HCT116 (cell line): ENCODE measurements at regions not wholly inside any gene's neighbourhood (a gene's known extent, or its start where the extent isn't known, plus 50 kb on each side); places are given as distances from the start of the nearest gene placed in this dataset.

ENCODE experiments used
- ATAC-seq: fragments of 200-7000 bp; cut with Tn5 transposase; 2 replicates; pipeline ENCODE4 v1.9.1; 2020; ENCODE audit warnings: mild to moderate bottlenecking, moderate library complexity
- BruUV-seq: library from RNA; stranded (reverse); fragments of 400-500 nt; replicated peaks from 2 replicates; lab custom pipeline; 2021; lab: Mats Ljungman, UMichigan
- CTCF ChIA-PET: fragments of 300-600 bp; sonication (Branson Sonifier 250); formaldehyde crosslinking; loops from one replicate; lab custom pipeline; 2021; ENCODE audit warnings: antibody characterized with exemption; lab: Charles Lee
- POLR2A ChIA-PET: fragments of 300-600, 350-600 bp; sonication (Branson Sonifier 250); formaldehyde crosslinking; loops from one replicate; lab custom pipeline; 2021; ENCODE audit warnings: antibody characterized with exemption; lab: Charles Lee
- RAD21 ChIA-PET, 2 experiments: fragments of 300-600 bp; sonication (Branson Sonifier 250); formaldehyde crosslinking; loops; one replicate each; lab custom pipeline; 2023; ENCODE audit warnings: low total read pairs in 2 of 2; ENCODE audit not compliant: uncharacterized antibody in 2 of 2, unreplicated experiment in 2 of 2, low non-redundant PET in 1 of 2; lab: Charles Lee
- DNase-seq: peaks from one replicate; pipeline ENCODE4 v3.0.0-alpha.2; 2010; ENCODE audit warnings: low read depth, low spot score
- H2AFZ ChIP-seq: fragments of 200-600 bp; shearing (Covaris generic), sonication (generic); 2 replicates; pipeline ENCODE4 v1.6.1; 2017; ENCODE audit warnings: low read depth, mixed run types, mixed read lengths, antibody characterized with exemption, low read length; ENCODE audit not compliant: poor library complexity, severe bottlenecking
- H3K27ac ChIP-seq: 2 replicates; pipeline ENCODE4 v1.5.1; 2012; ENCODE audit warnings: low read depth, low read length
- H3K27me3 ChIP-seq: fragments of 200-600 bp; sonication (generic); 2 replicates; pipeline ENCODE4 v1.6.1; 2016; ENCODE audit warnings: mixed run types, low read length, mixed read lengths; ENCODE audit not compliant: insufficient read depth
- H3K36me3 ChIP-seq, 2 experiments: fragments of 200-500 bp in 1 of 2; fragments of 200-600 bp in 1 of 2; sonication (Bioruptor generic) in 1 of 2; sonication (generic) in 1 of 2; 2 replicates each; pipeline versions ENCODE4 v1.5.1 to v1.6.1; 2014 to 2016; ENCODE audit warnings: low read length in 2 of 2, inconsistent platforms in 1 of 2, mixed read lengths in 1 of 2, mixed run types in 1 of 2; ENCODE audit not compliant: insufficient read depth in 2 of 2, control insufficient read depth in 1 of 2
- H3K4me1 ChIP-seq, 2 experiments: fragments of 200-600 bp in 1 of 2; sonication (generic) in 1 of 2; 2 replicates each; pipeline versions ENCODE4 v1.5.1 to v1.6.1; 2012 to 2017; ENCODE audit warnings: low read length in 2 of 2, inconsistent platforms in 1 of 2, mild to moderate bottlenecking in 1 of 2, mixed read lengths in 1 of 2, mixed run types in 1 of 2, moderate library complexity in 1 of 2; ENCODE audit not compliant: insufficient read depth in 2 of 2, control insufficient read depth in 1 of 2
- H3K4me2 ChIP-seq: fragments of 200-600 bp; sonication (generic); 2 replicates; pipeline ENCODE4 v1.6.1; 2017; ENCODE audit warnings: mixed run types, low read length, mixed read lengths
- H3K4me3 ChIP-seq, 2 experiments: fragments of 200-600 bp in 1 of 2; sonication (generic) in 1 of 2; replicated peaks in 1 of 2; 2 replicates each; pipeline ENCODE4 v1.5.1; 2011 to 2016; ENCODE audit warnings: low read length in 2 of 2, control low read depth in 1 of 2, low read depth in 1 of 2, mild to moderate bottlenecking in 1 of 2, mixed read lengths in 1 of 2, mixed run types in 1 of 2
- H3K79me2 ChIP-seq: fragments of 200-600 bp; sonication (generic); 2 replicates; pipeline ENCODE4 v1.6.1; 2017; ENCODE audit warnings: mild to moderate bottlenecking, mixed run types, low read length, moderate library complexity, mixed read lengths; ENCODE audit not compliant: insufficient read depth
- H3K9ac ChIP-seq: fragments of 200-600 bp; sonication (generic); 2 replicates; pipeline ENCODE4 v1.6.1; 2016; ENCODE audit warnings: low read length, mixed read lengths
- H3K9me2 ChIP-seq: fragments of 200-600 bp; sonication (generic), shearing (Covaris generic); 2 replicates; pipeline ENCODE4 v1.6.1; 2017; ENCODE audit warnings: mixed run types, mild to moderate bottlenecking, moderate library complexity; ENCODE audit not compliant: insufficient read depth
- H3K9me3 ChIP-seq, 2 experiments: fragments of 200-500 bp in 1 of 2; fragments of 200-600 bp in 1 of 2; sonication (Bioruptor generic) in 1 of 2; sonication (generic) in 1 of 2; 2 replicates each; pipeline ENCODE4 v1.6.1; 2014 to 2017; ENCODE audit warnings: low read length in 2 of 2, mixed read lengths in 2 of 2, inconsistent platforms in 1 of 2, low read depth in 1 of 2, mild to moderate bottlenecking in 1 of 2, mixed run types in 1 of 2, moderate library complexity in 1 of 2; ENCODE audit not compliant: control insufficient read depth in 1 of 2, insufficient read depth in 1 of 2
- H4K20me1 ChIP-seq: fragments of 200-600 bp; sonication (generic), shearing (Covaris generic); 2 replicates; pipeline ENCODE4 v1.6.1; 2017; ENCODE audit warnings: mixed run types, mild to moderate bottlenecking, moderate library complexity; ENCODE audit not compliant: insufficient read depth
- CBX3 ChIP-seq: IDR thresholded peaks from 2 replicates; pipeline ENCODE4 v1.6.1; 2012; ENCODE audit warnings: low read depth
- EGR1 ChIP-seq: IDR thresholded peaks from 2 replicates; pipeline ENCODE4 v1.6.1; 2012; ENCODE audit warnings: low read depth
- EZH2 ChIP-seq: fragments of 200-600 bp; sonication (generic); IDR thresholded peaks from 2 replicates; pipeline ENCODE4 v1.6.1; 2017; ENCODE audit warnings: antibody characterized with exemption, mixed run types
- FOSL1 ChIP-seq: IDR thresholded peaks from 2 replicates; pipeline ENCODE4 v1.6.1; 2012; ENCODE audit warnings: low read depth
- RAD21 ChIP-seq: IDR thresholded peaks from 2 replicates; pipeline ENCODE4 v1.6.1; 2012; ENCODE audit warnings: low read depth, mild to moderate bottlenecking
- SIN3A ChIP-seq: IDR thresholded peaks from 2 replicates; pipeline ENCODE4 v1.6.1; 2012; ENCODE audit warnings: low read depth
- SP1 ChIP-seq: IDR thresholded peaks from 2 replicates; pipeline ENCODE4 v1.6.1; 2012; ENCODE audit warnings: low read depth
- SRF ChIP-seq: IDR thresholded peaks from 2 replicates; pipeline ENCODE4 v1.6.1; 2012; ENCODE audit warnings: low read depth
- YY1 ChIP-seq: IDR thresholded peaks from 2 replicates; pipeline ENCODE4 v1.6.1; 2011; ENCODE audit warnings: low read length, low read depth, moderate library complexity, mild to moderate bottlenecking; ENCODE audit not compliant: insufficient replicate concordance; ENCODE audit errors: extremely low read depth
- ZFX ChIP-seq: fragments of 450-650 bp; IDR thresholded peaks from 2 replicates; pipeline ENCODE4 v1.6.1; 2017
- ZNF274 ChIP-seq: fragments of 200-500 bp; sonication (Bioruptor generic); IDR thresholded peaks from 2 replicates; pipeline ENCODE4 v1.6.1; 2014; ENCODE audit warnings: mild to moderate bottlenecking, low read depth, low read length, inconsistent platforms
- intact Hi-C: fragments of 100-400 bp; cut with micrococcal nuclease; formaldehyde crosslinking; loops from 2 replicates; pipeline ENCODE4 v1.10.0; 2022
- TF ChIP-seq, protein P1 (sequence below): IDR thresholded peaks from 2 replicates; pipeline ENCODE4 v1.6.1; 2012; ENCODE audit warnings: low read depth
- TF ChIP-seq, protein P2 (sequence below), 3 experiments: fragments of 200-600 bp in 1 of 3; sonication (generic) in 1 of 3; IDR thresholded peaks in 2 of 3; conservative IDR thresholded peaks in 1 of 3; 2 replicates each; pipeline ENCODE4 v1.5.1; 2012 to 2017; ENCODE audit warnings: low read depth in 2 of 3, low read length in 2 of 3, antibody characterized with exemption in 1 of 3, borderline replicate concordance in 1 of 3, control low read depth in 1 of 3, mild to moderate bottlenecking in 1 of 3, mixed read lengths in 1 of 3, mixed run types in 1 of 3, moderate library complexity in 1 of 3; ENCODE audit not compliant: insufficient read depth in 1 of 3
- TF ChIP-seq, protein P3 (sequence below): IDR thresholded peaks from 2 replicates; pipeline ENCODE4 v1.6.1; 2012
- TF ChIP-seq, protein P4 (sequence below): IDR thresholded peaks from 2 replicates; pipeline ENCODE4 v1.6.1; 2012

DNA sequence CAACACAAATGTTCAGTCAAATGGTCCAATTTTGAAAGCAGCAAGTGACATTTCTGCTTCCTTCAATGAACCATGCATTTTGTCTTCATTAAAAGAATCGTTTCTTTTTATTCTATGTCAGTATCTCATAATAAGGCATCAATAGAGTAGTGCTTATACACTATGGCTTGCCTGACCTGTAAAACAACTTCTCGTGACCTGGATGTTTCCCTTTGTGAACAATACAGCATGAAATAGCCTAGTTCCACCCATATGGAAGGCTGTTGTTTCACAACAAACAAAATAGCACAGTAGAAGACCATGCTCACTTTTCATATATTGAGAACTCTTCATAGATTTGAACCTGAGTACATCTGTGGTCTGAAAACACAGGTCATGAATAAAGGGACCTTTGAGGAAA, 104.3 kb upstream of the PIK3C3 start (continued):
- TF ChIP-seq, protein P1, sequence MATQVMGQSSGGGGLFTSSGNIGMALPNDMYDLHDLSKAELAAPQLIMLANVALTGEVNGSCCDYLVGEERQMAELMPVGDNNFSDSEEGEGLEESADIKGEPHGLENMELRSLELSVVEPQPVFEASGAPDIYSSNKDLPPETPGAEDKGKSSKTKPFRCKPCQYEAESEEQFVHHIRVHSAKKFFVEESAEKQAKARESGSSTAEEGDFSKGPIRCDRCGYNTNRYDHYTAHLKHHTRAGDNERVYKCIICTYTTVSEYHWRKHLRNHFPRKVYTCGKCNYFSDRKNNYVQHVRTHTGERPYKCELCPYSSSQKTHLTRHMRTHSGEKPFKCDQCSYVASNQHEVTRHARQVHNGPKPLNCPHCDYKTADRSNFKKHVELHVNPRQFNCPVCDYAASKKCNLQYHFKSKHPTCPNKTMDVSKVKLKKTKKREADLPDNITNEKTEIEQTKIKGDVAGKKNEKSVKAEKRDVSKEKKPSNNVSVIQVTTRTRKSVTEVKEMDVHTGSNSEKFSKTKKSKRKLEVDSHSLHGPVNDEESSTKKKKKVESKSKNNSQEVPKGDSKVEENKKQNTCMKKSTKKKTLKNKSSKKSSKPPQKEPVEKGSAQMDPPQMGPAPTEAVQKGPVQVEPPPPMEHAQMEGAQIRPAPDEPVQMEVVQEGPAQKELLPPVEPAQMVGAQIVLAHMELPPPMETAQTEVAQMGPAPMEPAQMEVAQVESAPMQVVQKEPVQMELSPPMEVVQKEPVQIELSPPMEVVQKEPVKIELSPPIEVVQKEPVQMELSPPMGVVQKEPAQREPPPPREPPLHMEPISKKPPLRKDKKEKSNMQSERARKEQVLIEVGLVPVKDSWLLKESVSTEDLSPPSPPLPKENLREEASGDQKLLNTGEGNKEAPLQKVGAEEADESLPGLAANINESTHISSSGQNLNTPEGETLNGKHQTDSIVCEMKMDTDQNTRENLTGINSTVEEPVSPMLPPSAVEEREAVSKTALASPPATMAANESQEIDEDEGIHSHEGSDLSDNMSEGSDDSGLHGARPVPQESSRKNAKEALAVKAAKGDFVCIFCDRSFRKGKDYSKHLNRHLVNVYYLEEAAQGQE = no peak
- TF ChIP-seq FOSL1 = no peak
- TF ChIP-seq EGR1 = no peak
- TF ChIP-seq EZH2 = no peak
- TF ChIP-seq RAD21 = no peak
- no peak for TF ChIP-seq SIN3A
- TF ChIP-seq SP1 = no peak
- TF ChIP-seq ZFX = no peak
- no peak for TF ChIP-seq YY1
- TF ChIP-seq SRF = no peak

DNA sequence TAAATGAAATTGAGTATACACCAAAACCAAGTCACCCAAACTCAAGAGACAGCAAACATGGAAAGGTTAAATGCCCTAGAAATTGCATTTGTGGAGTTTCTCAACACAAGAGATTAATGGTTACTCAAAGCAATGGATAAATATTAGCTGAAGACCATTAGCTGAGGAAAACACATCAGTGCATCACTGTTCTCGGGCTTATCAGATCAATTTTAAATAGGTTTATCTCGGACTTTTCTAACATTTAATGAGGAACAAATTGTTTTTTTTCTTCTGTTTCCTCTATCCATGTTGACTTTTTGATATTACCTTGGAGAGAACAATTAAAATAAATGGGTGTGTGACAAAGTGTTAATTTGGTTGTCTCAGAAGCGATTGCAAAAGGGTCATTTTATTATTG, 105.4 kb upstream of the PIK3C3 start:
- Histone ChIP-seq H3K4me2 (no peak overlapping the region), H3K36me3 (no peaks in the 10 kb centered on the region), H3K79me2 (no peaks in the 10 kb centered on the region), H3K27me3 (no peaks in the 10 kb centered on the region), H3K9ac (no peak overlapping the region), H2AFZ (no peak overlapping the region), H3K4me1 (no peaks in the 10 kb centered on the region), H3K27ac (no peak overlapping the region), H3K9me3 (no peaks in the 10 kb centered on the region), H3K4me3 (no peak overlapping the region), H3K9me2 (no peaks in the 10 kb centered on the region), H4K20me1 (no peaks in the 10 kb centered on the region)
- no peak for TF ChIP-seq ZFX
- TF ChIP-seq, protein P2, sequence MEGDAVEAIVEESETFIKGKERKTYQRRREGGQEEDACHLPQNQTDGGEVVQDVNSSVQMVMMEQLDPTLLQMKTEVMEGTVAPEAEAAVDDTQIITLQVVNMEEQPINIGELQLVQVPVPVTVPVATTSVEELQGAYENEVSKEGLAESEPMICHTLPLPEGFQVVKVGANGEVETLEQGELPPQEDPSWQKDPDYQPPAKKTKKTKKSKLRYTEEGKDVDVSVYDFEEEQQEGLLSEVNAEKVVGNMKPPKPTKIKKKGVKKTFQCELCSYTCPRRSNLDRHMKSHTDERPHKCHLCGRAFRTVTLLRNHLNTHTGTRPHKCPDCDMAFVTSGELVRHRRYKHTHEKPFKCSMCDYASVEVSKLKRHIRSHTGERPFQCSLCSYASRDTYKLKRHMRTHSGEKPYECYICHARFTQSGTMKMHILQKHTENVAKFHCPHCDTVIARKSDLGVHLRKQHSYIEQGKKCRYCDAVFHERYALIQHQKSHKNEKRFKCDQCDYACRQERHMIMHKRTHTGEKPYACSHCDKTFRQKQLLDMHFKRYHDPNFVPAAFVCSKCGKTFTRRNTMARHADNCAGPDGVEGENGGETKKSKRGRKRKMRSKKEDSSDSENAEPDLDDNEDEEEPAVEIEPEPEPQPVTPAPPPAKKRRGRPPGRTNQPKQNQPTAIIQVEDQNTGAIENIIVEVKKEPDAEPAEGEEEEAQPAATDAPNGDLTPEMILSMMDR (IDR thresholded peaks at IDR 0.05 in 2 of 3, conservative IDR thresholded peaks at IDR 0.05 in 1 of 3; ENCODE audit: borderline replicate concordance in 1 of 3, insufficient read depth in 1 of 3, low read depth in 2 of 3, low read length in 2 of 3) = no peak
- no peak for TF ChIP-seq SP1
- TF ChIP-seq, protein P3, sequence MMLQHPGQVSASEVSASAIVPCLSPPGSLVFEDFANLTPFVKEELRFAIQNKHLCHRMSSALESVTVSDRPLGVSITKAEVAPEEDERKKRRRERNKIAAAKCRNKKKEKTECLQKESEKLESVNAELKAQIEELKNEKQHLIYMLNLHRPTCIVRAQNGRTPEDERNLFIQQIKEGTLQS = no peak
- no peak for TF ChIP-seq SIN3A
- TF ChIP-seq, protein P4, sequence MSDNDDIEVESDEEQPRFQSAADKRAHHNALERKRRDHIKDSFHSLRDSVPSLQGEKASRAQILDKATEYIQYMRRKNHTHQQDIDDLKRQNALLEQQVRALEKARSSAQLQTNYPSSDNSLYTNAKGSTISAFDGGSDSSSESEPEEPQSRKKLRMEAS = no peak
- TF ChIP-seq SRF = no peak
- TF ChIP-seq CBX3 = no peak
- no peak for TF ChIP-seq ZNF274
- POLR2A ChIA-PET = no interaction called here
- intact Hi-C loops = no loop called here
- RAD21 ChIA-PET = no interaction called here
- no peak for ATAC-seq
- DNase-seq = no peak
- no TSS peak for BruUV-seq
- CTCF ChIA-PET = no interaction called here
